BLaER1 treated with 17β-estradiol and CSF1 and Interleukin-3, amounts not matched to agents 10 nM and 100 nM (cell line): ENCODE measurements at regions not wholly inside any gene's neighbourhood (a gene's known extent, or its start where the extent isn't known, plus 50 kb on each side); places are given as distances from the start of the nearest gene placed in this dataset.

Experiments used
- H3K27ac ChIP-seq, 11 experiments: shearing (Covaris generic); formaldehyde crosslinking; 2 replicates each; pipeline ENCODE4 v1.8.1; 2022
- H3K27me3 ChIP-seq, 11 experiments: shearing (Covaris generic); formaldehyde crosslinking; 2 replicates each; pipeline ENCODE4 v1.8.1; 2022
- H3K36me3 ChIP-seq, 11 experiments: shearing (Covaris generic); formaldehyde crosslinking; 2 replicates each; pipeline ENCODE4 v1.8.1; 2022
- H3K4me1 ChIP-seq, 10 experiments: shearing (Covaris generic); formaldehyde crosslinking; 2 replicates each; pipeline ENCODE4 v1.8.1; 2022
- H3K4me2 ChIP-seq, 11 experiments: shearing (Covaris generic); formaldehyde crosslinking; 2 replicates each; pipeline ENCODE4 v1.8.1; 2022
- H3K4me3 ChIP-seq, 10 experiments: shearing (Covaris generic); formaldehyde crosslinking; 2 replicates each; pipeline ENCODE4 v1.8.1; 2022
- H3K9ac ChIP-seq, 11 experiments: shearing (Covaris generic); formaldehyde crosslinking; 2 replicates each; pipeline ENCODE4 v1.8.1; 2022
- H3K9me3 ChIP-seq, 11 experiments: shearing (Covaris generic); formaldehyde crosslinking; replicated peaks in 1 of 11; 2 replicates each; pipeline ENCODE4 v1.8.1; 2022
- H4K20me1 ChIP-seq, 11 experiments: shearing (Covaris generic); formaldehyde crosslinking; 2 replicates each; pipeline ENCODE4 v1.8.1; 2022
- Cebpa-rat ChIP-seq, 11 experiments: shearing (Covaris generic); IDR thresholded peaks; 2 replicates each; pipeline ENCODE4 v1.8.1; 2022

- Histone ChIP-seq H3K4me2 (no peak overlapping the region), H3K4me1 (no peaks in the 10 kb centered on the region), H4K20me1 (no peaks in the 10 kb centered on the region), H3K27ac (no peak overlapping the region), H3K9me3 (no peaks in the 10 kb centered on the region), H3K36me3 (no peaks in the 10 kb centered on the region), H3K4me3 (no peak overlapping the region), H3K27me3 (no peaks in the 10 kb centered on the region), H3K9ac (no peak overlapping the region)
- TF ChIP-seq Cebpa-rat (IDR thresholded peaks at IDR 0.05), result no peak
Observed at GRCh38 chr3:25027650-25028049, 400.4 kb upstream of the RARB start.

- Histone ChIP-seq H3K27ac (no peak overlapping the region), H3K4me2 (no peak overlapping the region), H4K20me1 (no peaks in the 10 kb centered on the region), H3K4me1 (no peaks in the 10 kb centered on the region), H3K27me3 (no peaks in the 10 kb centered on the region), H3K4me3 (no peak overlapping the region), H3K9ac (no peak overlapping the region), H3K36me3 (no peaks in the 10 kb centered on the region), H3K9me3 (no peaks in the 10 kb centered on the region)
- TF ChIP-seq Cebpa-rat (IDR thresholded peaks at IDR 0.05), result no peak
Observed at GRCh38 chr3:25029820-25030219, 398.2 kb upstream of the RARB start.

GRCh38 chr3:25032344-25032743 lies 395.7 kb upstream of the RARB start:
- no peak for TF ChIP-seq Cebpa-rat (IDR thresholded peaks at IDR 0.05)
- Histone ChIP-seq H3K9ac (no peak overlapping the region), H3K27me3 (no peaks in the 10 kb centered on the region), H3K4me1 (no peaks in the 10 kb centered on the region), H3K4me3 (no peak overlapping the region), H3K27ac (no peak overlapping the region), H4K20me1 (no peaks in the 10 kb centered on the region), H3K9me3 (no peaks in the 10 kb centered on the region), H3K36me3 (no peaks in the 10 kb centered on the region), H3K4me2 (no peak overlapping the region)

- no peak for TF ChIP-seq Cebpa-rat (IDR thresholded peaks at IDR 0.05)
- no peaks in the 10 kb centered on the region for H3K9me3 ChIP-seq
- no peak overlapping the region for H3K4me2 ChIP-seq
- H3K36me3 ChIP-seq, result no peaks in the 10 kb centered on the region
- no peak overlapping the region for H3K9ac ChIP-seq
- H3K27me3 ChIP-seq, result no peaks in the 10 kb centered on the region
- H3K4me1 ChIP-seq, result peaks cover 0 to 2% (median 0%) of the 10 kb centered on the region in 10 experiments; a peak in 4 of 20 replicates
- no peaks in the 10 kb centered on the region for H4K20me1 ChIP-seq
- no peak overlapping the region for H3K27ac ChIP-seq
- no peak overlapping the region for H3K4me3 ChIP-seq
Observed at GRCh38 chr3:25033407-25034029, 394.5 kb upstream of the RARB start.

GRCh38 chr3:25035526-25035925 lies 392.5 kb upstream of the RARB start:
- Histone ChIP-seq H3K4me3 (no peak overlapping the region), H3K4me1 (peaks cover 0 to 11% (median 0%) of the 10 kb centered on the region in 10 experiments; a peak in 4 of 20 replicates), H4K20me1 (no peaks in the 10 kb centered on the region), H3K27me3 (no peaks in the 10 kb centered on the region), H3K9ac (no peak overlapping the region), H3K36me3 (no peaks in the 10 kb centered on the region), H3K4me2 (no peak overlapping the region), H3K27ac (no peak overlapping the region), H3K9me3 (no peaks in the 10 kb centered on the region)
- TF ChIP-seq Cebpa-rat (IDR thresholded peaks at IDR 0.05), result no peak

- no peaks in the 10 kb centered on the region for H3K9me3 ChIP-seq
- peaks cover 0 to 11% (median 0%) of the 10 kb centered on the region in 10 experiments; a peak in 4 of 20 replicates for H3K4me1 ChIP-seq
- no peak overlapping the region for H3K27ac ChIP-seq
- H4K20me1 ChIP-seq, result no peaks in the 10 kb centered on the region
- H3K27me3 ChIP-seq, result no peaks in the 10 kb centered on the region
- no peak overlapping the region for H3K9ac ChIP-seq
- H3K4me2 ChIP-seq, result no peak overlapping the region
- no peak for TF ChIP-seq Cebpa-rat (IDR thresholded peaks at IDR 0.05)
- no peaks in the 10 kb centered on the region for H3K36me3 ChIP-seq
- H3K4me3 ChIP-seq, result no peak overlapping the region
Observed at GRCh38 chr3:25036633-25037032, 391.4 kb upstream of the RARB start.

GRCh38 chr3:25037049-25037547 lies 391.0 kb upstream of the RARB start:
- Histone ChIP-seq H3K9ac (no peak overlapping the region), H3K4me2 (no peak overlapping the region), H3K4me1 (peaks cover 0 to 11% (median 0%) of the 10 kb centered on the region in 10 experiments; a peak in 4 of 20 replicates), H3K27ac (no peak overlapping the region), H3K36me3 (no peaks in the 10 kb centered on the region), H3K4me3 (no peak overlapping the region), H4K20me1 (no peaks in the 10 kb centered on the region), H3K27me3 (no peaks in the 10 kb centered on the region), H3K9me3 (no peaks in the 10 kb centered on the region)
- TF ChIP-seq Cebpa-rat (IDR thresholded peaks at IDR 0.05), result no peak

- TF ChIP-seq Cebpa-rat (IDR thresholded peaks at IDR 0.05), result no peak
- no peak overlapping the region for H3K4me3 ChIP-seq
- H3K27ac ChIP-seq, result no peak overlapping the region
- no peak overlapping the region for H3K9ac ChIP-seq
- H3K36me3 ChIP-seq, result no peaks in the 10 kb centered on the region
- H3K9me3 ChIP-seq, result no peaks in the 10 kb centered on the region
- H3K4me2 ChIP-seq, result peak overlapping the region in 2 of 11 experiments; percentile 7 to 38; a peak in 2 of 22 replicates
- H3K27me3 ChIP-seq, result no peaks in the 10 kb centered on the region
- no peaks in the 10 kb centered on the region for H4K20me1 ChIP-seq
- peaks cover 0 to 11% (median 0%) of the 10 kb centered on the region in 10 experiments; a peak in 4 of 20 replicates for H3K4me1 ChIP-seq
Observed at GRCh38 chr3:25038271-25038670, 389.8 kb upstream of the RARB start.

- Histone ChIP-seq H3K4me1 (peaks cover 0 to 11% (median 0%) of the 10 kb centered on the region in 10 experiments; a peak in 4 of 20 replicates), H3K9me3 (no peaks in the 10 kb centered on the region), H3K27ac (no peak overlapping the region), H3K27me3 (no peaks in the 10 kb centered on the region), H4K20me1 (no peaks in the 10 kb centered on the region), H3K4me3 (no peak overlapping the region), H3K9ac (no peak overlapping the region), H3K4me2 (peak overlapping the region in 2 of 11 experiments; percentile 7 to 38; a peak in 2 of 22 replicates), H3K36me3 (no peaks in the 10 kb centered on the region)
- no peak for TF ChIP-seq Cebpa-rat (IDR thresholded peaks at IDR 0.05)
Observed at GRCh38 chr3:25038922-25039321, 389.1 kb upstream of the RARB start.

GRCh38 chr3:25040748-25041147 lies 387.3 kb upstream of the RARB start:
- no peak overlapping the region for H3K4me2 ChIP-seq
- no peak for TF ChIP-seq Cebpa-rat (IDR thresholded peaks at IDR 0.05)
- H3K9me3 ChIP-seq, result no peaks in the 10 kb centered on the region
- no peak overlapping the region for H3K4me3 ChIP-seq
- H4K20me1 ChIP-seq, result no peaks in the 10 kb centered on the region
- H3K27ac ChIP-seq, result no peak overlapping the region
- H3K27me3 ChIP-seq, result no peaks in the 10 kb centered on the region
- no peak overlapping the region for H3K9ac ChIP-seq
- H3K4me1 ChIP-seq, result peaks cover 0 to 11% (median 0%) of the 10 kb centered on the region in 10 experiments; a peak in 5 of 20 replicates
- H3K36me3 ChIP-seq, result no peaks in the 10 kb centered on the region
